ENCODE measurements at regions not wholly inside any gene's neighbourhood (a gene's known extent, or its start where the extent isn't known, plus 50 kb on each side); places are given as distances from the start of the nearest gene placed in this dataset.

DNA sequence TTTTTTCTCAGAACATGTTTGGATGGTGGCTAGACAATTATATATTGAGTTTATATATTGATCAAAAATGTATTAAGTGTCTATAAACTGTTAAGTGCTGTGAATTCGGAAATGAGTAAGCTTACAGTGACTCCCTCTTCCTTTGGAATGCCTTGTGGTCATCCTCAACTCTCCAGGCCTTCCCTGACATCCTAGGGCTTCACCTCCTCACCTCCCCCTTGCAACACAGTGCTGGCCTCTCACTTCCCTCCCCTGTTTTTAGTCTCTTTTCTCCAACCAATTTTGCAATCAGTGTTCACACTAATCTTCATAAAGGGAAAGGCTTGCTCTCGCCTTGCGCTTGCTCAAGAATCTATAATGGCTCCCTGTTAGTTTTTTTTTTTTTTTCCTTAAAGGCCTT lies 95.1 kb upstream of the C1orf21 start:
- Histone ChIP-seq H3K4me1 (ENCODE audit: insufficient read depth, low read length) (no peaks in the 10 kb centered on the region), H4K91ac (ENCODE audit: insufficient read length, low read depth, low read length) (no peak overlapping the region), H3K4ac (ENCODE audit: low read depth, low read length) (no peak overlapping the region), H4K5ac (ENCODE audit: insufficient read length, low read depth, low read length) (no peak overlapping the region), H3K23me2 (ENCODE audit: insufficient read length, low read depth, low read length, poor library complexity, severe bottlenecking) (no peaks in the 10 kb centered on the region), H3K23ac (ENCODE audit: insufficient read length, low read depth, low read length) (no peak overlapping the region), H4K8ac (replicated peaks; ENCODE audit: insufficient read length, low read depth, low read length) (no peak overlapping the region), H3K9ac (ENCODE audit: extremely low read depth, insufficient read length, low read length) (no peak overlapping the region), H2AFZ (ENCODE audit: low read length) (no peak overlapping the region), H4K20me1 (ENCODE audit: control insufficient read depth, insufficient read depth, insufficient read length) (no peaks in the 10 kb centered on the region), H3K27ac (ENCODE audit: insufficient read length, low read depth, low read length) (no peak overlapping the region), H3K79me2 (ENCODE audit: insufficient read depth, low read length) (no peaks in the 10 kb centered on the region), H3K4me2 (ENCODE audit: insufficient read depth, insufficient read length, low read length) (no peak overlapping the region), H2BK20ac (ENCODE audit: low read depth, low read length, poor library complexity, severe bottlenecking) (no peak overlapping the region), H2BK5ac (ENCODE audit: insufficient read length, low read length) (no peak overlapping the region), H3K9me3 (ENCODE audit: control insufficient read depth, low read depth, low read length) (peaks cover 29% of the 10 kb centered on the region), H3K79me1 (ENCODE audit: insufficient read depth, low read depth, low read length, poor library complexity, severe bottlenecking) (no peaks in the 10 kb centered on the region), H2AK5ac (ENCODE audit: insufficient read length, low read length) (no peak overlapping the region), H3T11ph (ENCODE audit: low read length) (no peak overlapping the region), H2BK12ac (ENCODE audit: insufficient read length, low read depth, low read length) (no peak overlapping the region), H3K14ac (ENCODE audit: insufficient read depth, low read length) (no peak overlapping the region), H2BK15ac (ENCODE audit: low read depth, low read length) (no peak overlapping the region), H3K27me3 (ENCODE audit: insufficient read depth, low read length) (no peaks in the 10 kb centered on the region), H3K56ac (ENCODE audit: insufficient read length, low read depth, low read length) (no peak overlapping the region), H3K18ac (ENCODE audit: insufficient read length, low read depth, low read length) (no peak overlapping the region), H2BK120ac (ENCODE audit: low read depth, low read length, poor library complexity, severe bottlenecking) (no peak overlapping the region)
- Mint-ChIP-seq H3K27ac (no peak overlapping the region), H3K9me3 (peaks cover 36 to 41% of the 10 kb centered on the region in 2 experiments), H3K4me3 (no peak overlapping the region), H3K4me1 (no peaks in the 10 kb centered on the region), H3K27me3 (ENCODE audit: low read depth) (no peaks in the 10 kb centered on the region), H3K36me3 (ENCODE audit: insufficient read depth in 1 of 3, low read depth in 3 of 3) (peaks cover 20 to 38% (median 23%) of the 10 kb centered on the region in 3 experiments)
- no peak for DNase-seq
- TF ChIP-seq CTCF (conservative IDR thresholded peaks at IDR 0.05): no peak
- WGBS (ENCODE audit: extremely low coverage, insufficient read length, low lambda C conversion rate): no CpG with 5 or more reads among the region's 3 CpGs
